ENCODE measurements at regions not wholly inside any gene's neighbourhood (a gene's known extent, or its start where the extent isn't known, plus 50 kb on each side); places are given as distances from the start of the nearest gene placed in this dataset.

DNA sequence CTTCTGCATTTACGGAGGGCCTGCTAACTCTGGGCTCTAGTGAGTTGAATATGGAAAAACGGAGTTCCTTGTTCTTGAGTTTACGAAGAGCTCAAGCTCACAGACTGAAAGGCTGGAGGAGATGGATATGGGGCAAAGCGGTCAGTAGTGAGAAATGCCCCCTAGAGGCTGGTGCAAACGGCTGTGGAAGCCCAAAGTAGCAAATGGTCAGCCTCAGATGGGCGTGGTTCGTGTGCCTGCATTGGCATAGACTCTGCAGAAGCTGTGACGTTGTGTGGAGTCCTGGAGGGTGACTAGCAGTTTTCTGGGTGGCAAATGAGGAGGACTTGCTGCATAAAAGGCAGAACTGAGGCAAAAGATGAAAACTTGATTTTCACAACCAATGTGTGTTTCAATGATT, 93.6 kb upstream of the TWIST2 start:
- CTCF ChIA-PET = no interaction called here
- POLR2A ChIA-PET = no interaction called here
- TF ChIP-seq, protein P1, sequence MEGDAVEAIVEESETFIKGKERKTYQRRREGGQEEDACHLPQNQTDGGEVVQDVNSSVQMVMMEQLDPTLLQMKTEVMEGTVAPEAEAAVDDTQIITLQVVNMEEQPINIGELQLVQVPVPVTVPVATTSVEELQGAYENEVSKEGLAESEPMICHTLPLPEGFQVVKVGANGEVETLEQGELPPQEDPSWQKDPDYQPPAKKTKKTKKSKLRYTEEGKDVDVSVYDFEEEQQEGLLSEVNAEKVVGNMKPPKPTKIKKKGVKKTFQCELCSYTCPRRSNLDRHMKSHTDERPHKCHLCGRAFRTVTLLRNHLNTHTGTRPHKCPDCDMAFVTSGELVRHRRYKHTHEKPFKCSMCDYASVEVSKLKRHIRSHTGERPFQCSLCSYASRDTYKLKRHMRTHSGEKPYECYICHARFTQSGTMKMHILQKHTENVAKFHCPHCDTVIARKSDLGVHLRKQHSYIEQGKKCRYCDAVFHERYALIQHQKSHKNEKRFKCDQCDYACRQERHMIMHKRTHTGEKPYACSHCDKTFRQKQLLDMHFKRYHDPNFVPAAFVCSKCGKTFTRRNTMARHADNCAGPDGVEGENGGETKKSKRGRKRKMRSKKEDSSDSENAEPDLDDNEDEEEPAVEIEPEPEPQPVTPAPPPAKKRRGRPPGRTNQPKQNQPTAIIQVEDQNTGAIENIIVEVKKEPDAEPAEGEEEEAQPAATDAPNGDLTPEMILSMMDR (IDR thresholded peaks at IDR 0.05; ENCODE audit: control extremely low read depth, extremely low read depth, low read depth, missing control alignments) = no peak
- no peak for DNase-seq (ENCODE audit: extremely low spot score)

DNA sequence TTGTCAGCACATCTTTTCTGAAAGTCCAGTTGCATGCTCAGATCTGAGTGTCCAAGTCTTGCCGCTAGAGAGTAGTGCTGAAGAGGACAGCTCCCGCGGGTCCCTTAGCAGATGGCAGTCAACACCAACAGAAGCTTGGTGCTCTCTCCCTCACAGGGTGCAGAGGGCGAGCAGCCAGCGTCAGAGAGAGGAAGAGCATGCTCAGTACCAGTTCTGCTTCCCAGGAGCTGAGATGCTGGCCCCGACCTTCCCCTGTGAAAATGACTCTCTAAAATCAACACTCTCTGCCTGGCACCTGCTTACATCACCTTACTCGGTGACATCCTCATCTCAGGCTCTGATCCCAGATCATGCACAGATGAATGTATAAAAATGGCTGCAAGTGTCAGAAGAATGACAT, 86.0 kb upstream of the TWIST2 start:
- DNase-seq (ENCODE audit: extremely low spot score) = no peak
- TF ChIP-seq, protein P1 (IDR thresholded peaks at IDR 0.05; ENCODE audit: control extremely low read depth, extremely low read depth, low read depth, missing control alignments) = no peak
- ChIA-PET CTCF (no interaction called here), POLR2A (no interaction called here)

DNA sequence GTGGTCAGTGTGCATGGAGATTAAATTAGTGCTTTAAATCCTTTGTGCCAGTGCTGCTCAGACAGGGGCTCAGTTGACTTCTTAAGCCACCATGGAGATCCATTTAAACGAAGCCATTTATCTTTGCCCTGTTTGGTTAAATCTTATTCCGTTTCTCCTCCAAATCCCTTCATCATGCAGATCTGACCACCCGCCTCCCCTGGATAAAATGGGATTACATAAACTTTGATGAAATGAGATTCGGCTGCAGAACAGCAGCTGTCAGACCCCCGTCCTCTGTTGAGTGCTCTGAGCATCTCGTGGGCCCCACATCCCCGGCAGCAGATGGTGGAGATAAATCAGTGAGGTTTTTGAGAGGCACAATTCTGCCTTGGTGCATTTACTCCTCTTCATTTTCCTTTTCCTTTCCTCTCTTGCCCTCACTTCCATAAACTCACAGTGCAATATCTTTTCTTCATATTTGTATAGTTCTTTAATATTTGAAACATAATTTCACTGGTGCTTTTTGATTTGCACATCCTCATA, 84.4 kb upstream of the TWIST2 start:
- TF ChIP-seq, protein P1 (IDR thresholded peaks at IDR 0.05; ENCODE audit: control extremely low read depth, extremely low read depth, low read depth, missing control alignments) = no peak
- POLR2A ChIA-PET = no interaction called here
- DNase-seq (ENCODE audit: extremely low spot score) = no peak
- CTCF ChIA-PET = interaction anchor here (1.2 kb wide), 1 partner anchor 21 kb away, joined by 5 read pairs; no protein-coding TSS in a partner anchor

DNA sequence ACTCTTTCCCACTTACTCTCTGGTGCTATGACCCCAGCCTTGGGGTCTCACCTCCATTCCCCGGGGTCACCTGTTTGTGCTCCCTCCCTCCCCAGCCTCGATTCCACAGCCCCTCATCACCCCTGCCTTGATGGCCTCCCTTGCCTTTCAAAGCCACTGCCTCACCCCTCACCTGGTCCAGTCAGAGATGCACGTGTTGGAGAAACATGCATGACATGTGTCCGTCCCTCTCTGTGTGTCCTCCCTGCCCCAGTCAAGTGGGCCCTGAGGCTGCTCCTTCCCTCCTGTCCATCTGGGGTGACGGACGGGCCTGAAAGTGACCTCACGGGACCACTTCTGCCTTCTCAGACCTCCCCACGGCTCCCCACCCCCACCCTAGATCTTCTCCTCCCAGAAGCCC, 82.3 kb upstream of the TWIST2 start:
- TF ChIP-seq, protein P1 (IDR thresholded peaks at IDR 0.05; ENCODE audit: control extremely low read depth, extremely low read depth, low read depth, missing control alignments) = no peak

DNA sequence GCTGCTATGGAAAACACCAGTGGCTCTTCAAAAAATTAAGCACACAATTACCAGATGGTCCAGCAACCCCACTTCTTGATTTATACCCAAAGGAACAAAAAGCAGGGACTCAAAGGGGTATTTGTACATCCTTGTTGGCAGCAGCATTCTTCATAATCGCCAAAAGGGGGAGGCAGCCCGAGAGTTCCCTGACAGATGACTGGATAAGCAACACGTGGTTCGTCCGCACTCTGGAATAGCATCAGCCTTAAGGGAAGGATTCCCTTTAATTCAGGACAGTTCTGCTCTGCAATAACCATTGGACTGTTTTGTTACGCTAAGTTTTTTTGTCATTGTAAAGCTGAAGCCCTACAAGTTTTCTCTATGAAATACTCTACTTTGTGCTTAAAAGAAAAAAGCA, 76.7 kb upstream of the TWIST2 start:
- DNase-seq (ENCODE audit: extremely low spot score) = no peak
- TF ChIP-seq, protein P1 (IDR thresholded peaks at IDR 0.05; ENCODE audit: control extremely low read depth, extremely low read depth, low read depth, missing control alignments) = no peak
- POLR2A ChIA-PET = no interaction called here
- CTCF ChIA-PET = interaction anchor here (1.2 kb wide), 1 partner anchor 14 kb away, joined by 4 read pairs; no protein-coding TSS in a partner anchor

More for the DNA sequence above, 82.3 kb upstream of the TWIST2 start:
- POLR2A ChIA-PET = no interaction called here
- no peak for DNase-seq (ENCODE audit: extremely low spot score)
- CTCF ChIA-PET = no interaction called here

DNA sequence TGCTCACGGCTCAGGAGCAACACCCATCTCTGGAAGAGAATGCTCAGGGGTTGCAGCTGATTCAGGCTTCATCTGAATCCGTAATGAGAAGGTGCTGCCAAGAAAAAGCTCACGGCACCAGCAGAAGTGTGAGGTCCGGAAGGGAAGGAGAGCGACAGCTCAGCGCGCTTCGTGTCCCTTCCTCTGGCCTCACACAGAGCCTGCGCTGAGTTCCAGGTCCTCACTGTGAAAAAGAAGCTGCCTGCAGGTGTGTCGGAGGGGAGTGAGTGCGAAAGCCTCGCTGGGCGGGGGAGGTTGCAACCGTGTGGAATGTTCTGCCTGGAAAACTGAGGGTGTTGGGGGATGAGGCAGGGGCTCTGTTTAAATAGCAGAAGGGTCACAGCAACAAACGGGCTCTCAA, 76.2 kb upstream of the TWIST2 start:
- POLR2A ChIA-PET = no interaction called here
- no peak for DNase-seq (ENCODE audit: extremely low spot score)
- CTCF ChIA-PET = interaction anchor here (1.2 kb wide), 1 partner anchor 13 kb away, joined by 4 read pairs; no protein-coding TSS in a partner anchor
- TF ChIP-seq, protein P1 (IDR thresholded peaks at IDR 0.05; ENCODE audit: control extremely low read depth, extremely low read depth, low read depth, missing control alignments) = no peak
